ENCODE measurements at regions not wholly inside any gene's neighbourhood (a gene's known extent, or its start where the extent isn't known, plus 50 kb on each side); places are given as distances from the start of the nearest gene placed in this dataset.

- Histone ChIP-seq H4K20me1 (replicated peaks; ENCODE audit: insufficient read depth) (no peaks in the 10 kb centered on the region), H3K79me2 (replicated peaks; ENCODE audit: insufficient read depth) (no peaks in the 10 kb centered on the region), H3K4me1 (ENCODE audit: insufficient read depth) (peaks cover 28% of the 10 kb centered on the region), H3K27me3 (ENCODE audit: insufficient read depth) (no peaks in the 10 kb centered on the region), H3K27ac (ENCODE audit: low read depth) (no peak overlapping the region), H3F3A (replicated peaks; ENCODE audit: low read depth) (no peaks in the 10 kb centered on the region), H3K36me3 (ENCODE audit: insufficient read depth) (0 out of 2 replicates have a peak, but pooled peaks cover 3% of the 10 kb centered on the region), H3K4me3 (no peak overlapping the region), H3K9me2 (ENCODE audit: insufficient read depth) (peaks cover 4% of the 10 kb centered on the region; the same call in 1 of the 2 replicates), H3K4me2 (no peak overlapping the region), H2AFZ (peak overlapping the region; percentile 86)
- peaks cover 6% of the 10 kb centered on the region; the same call in 1 of the 3 replicates for H3K9me3 Mint-ChIP-seq
- H3K36me3 Mint-ChIP-seq (ENCODE audit: low read depth) = no peaks in the 10 kb centered on the region
- H3K4me1 Mint-ChIP-seq = peaks cover 27% of the 10 kb centered on the region
- no peak for TF ChIP-seq ZNF114 (CRISPR knock-in tag; IDR thresholded peaks at IDR 0.05)
- no peak for TF ChIP-seq NANOG (IDR thresholded peaks at IDR 0.05; ENCODE audit: borderline replicate concordance)
- no peak for TF ChIP-seq ETS1 (IDR thresholded peaks at IDR 0.05)
- no peak for TF ChIP-seq EZH2 (IDR thresholded peaks at IDR 0.05; ENCODE audit: low read depth, unreplicated experiment)
- no peak for TF ChIP-seq CTCF (conservative IDR thresholded peaks at IDR 0.05; ENCODE audit: low read depth in 2 of 2)
- no peak for TF ChIP-seq POLR2AphosphoS5 (IDR thresholded peaks at IDR 0.05; ENCODE audit: low read depth)
- TF ChIP-seq REST (IDR thresholded peaks at IDR 0.05; ENCODE audit: unreplicated experiment) = no peak
- TF ChIP-seq STAT1 (IDR thresholded peaks at IDR 0.05; ENCODE audit: unreplicated experiment) = no peak
- TF ChIP-seq ZNF331 (CRISPR knock-in tag; IDR thresholded peaks at IDR 0.05; ENCODE audit: low read depth) = no peak
- no peak for TF ChIP-seq EZH2phosphoT487 (IDR thresholded peaks at IDR 0.05; ENCODE audit: unreplicated experiment)
- no peak overlapping the region for H3K4me3 Mint-ChIP-seq
- ATAC-seq = no peak
- DNase-seq (ENCODE audit: low spot score) = peak; percentile 2
- H3K27me3 Mint-ChIP-seq (ENCODE audit: insufficient read depth, low read depth, poor library complexity) = no peaks in the 10 kb centered on the region
- H3K27ac Mint-ChIP-seq = no peak overlapping the region
Observed at GRCh38 chr18:37846996-37847395, 281.4 kb upstream of the CELF4 start.

Data from GM23338 (cell line).